HEK293T (cell line): ENCODE measurements at regions not wholly inside any gene's neighbourhood (a gene's known extent, or its start where the extent isn't known, plus 50 kb on each side); places are given as distances from the start of the nearest gene placed in this dataset.

ENCODE experiments used
- BHLHE40 ChIP-seq: fragments of 450-650 bp; IDR thresholded peaks from 2 replicates; pipeline ENCODE4 v1.6.1; 2016; ENCODE audit warnings: mild to moderate bottlenecking, moderate library complexity, borderline replicate concordance
- FOXA1 ChIP-seq: fragments of 450-650 bp; IDR thresholded peaks from 2 replicates; pipeline ENCODE4 v1.6.1; 2016; ENCODE audit warnings: mild to moderate bottlenecking
- FOXK2 ChIP-seq: fragments of 450-650 bp; IDR thresholded peaks from 2 replicates; pipeline ENCODE4 v1.6.1; 2016; ENCODE audit warnings: mild to moderate bottlenecking
- FOXM1 ChIP-seq: fragments of 450-650 bp; IDR thresholded peaks from 2 replicates; pipeline ENCODE4 v1.6.1; 2017; ENCODE audit warnings: mild to moderate bottlenecking, borderline replicate concordance
- L3MBTL2 ChIP-seq: fragments of 450-650 bp; conservative IDR thresholded peaks from 2 replicates; pipeline ENCODE4 v1.6.1; 2016; ENCODE audit warnings: mild to moderate bottlenecking
- PKNOX1 ChIP-seq: fragments of 450-650 bp; IDR thresholded peaks from 2 replicates; pipeline ENCODE4 v1.6.1; 2016
- TARDBP ChIP-seq: fragments of 450-650 bp; IDR thresholded peaks from 2 replicates; pipeline ENCODE4 v1.6.1; 2016

GRCh38 chr5:142492781-142493281 lies 168.0 kb upstream of the SPRY4 start:
- no peak for TF ChIP-seq BHLHE40
- no peak for TF ChIP-seq L3MBTL2
- TF ChIP-seq TARDBP, result no peak
- no peak for TF ChIP-seq FOXM1
- no peak for TF ChIP-seq PKNOX1
- no peak for TF ChIP-seq FOXK2
- no peak for TF ChIP-seq FOXA1
